ENCODE measurements at regions not wholly inside any gene's neighbourhood (a gene's known extent, or its start where the extent isn't known, plus 50 kb on each side); places are given as distances from the start of the nearest gene placed in this dataset.
A peak's percentile ranks its signal among the peaks of the same experiment; 100 is the strongest.
"Not testable (repeated sequence)": the region's sequence is repeated elsewhere in the genome, so short reads cannot be mapped to it uniquely, and the experiment has no call there.

- Mint-ChIP-seq H3K4me1 (ENCODE audit: low read depth in 2 of 2) (peaks cover 0 to 1% of the 10 kb centered on the region in 2 donors), H3K27ac (no peak overlapping the region), H3K27me3 (no peaks in the 10 kb centered on the region), H3K36me3 (ENCODE audit: insufficient read depth) (peaks cover 3% of the 10 kb centered on the region), H3K9me3 (no peaks in the 10 kb centered on the region), H3K4me3 (no peak overlapping the region)
- DNase-seq (no peak), ATAC-seq (replicated peaks) (no peak)
Measured at GRCh38 chr10:32144817-32145688, 88.8 kb upstream of the KIF5B start.

GRCh38 chr10:32143302-32143847 is 87.2 kb upstream of the KIF5B start:
- H3K9me3 Mint-ChIP-seq = no peaks in the 10 kb centered on the region
- H3K27me3 Mint-ChIP-seq = no peaks in the 10 kb centered on the region
- H3K4me1 Mint-ChIP-seq (ENCODE audit: low read depth in 2 of 2) = peaks cover 0 to 2% of the 10 kb centered on the region in 2 donors
- H3K36me3 Mint-ChIP-seq (ENCODE audit: insufficient read depth) = peaks cover 3% of the 10 kb centered on the region
- H3K4me3 Mint-ChIP-seq = no peak overlapping the region
- ATAC-seq (replicated peaks) = no peak
- DNase-seq = no peak
- no peak overlapping the region for H3K27ac Mint-ChIP-seq

- peaks cover 3% of the 10 kb centered on the region for H3K36me3 Mint-ChIP-seq (ENCODE audit: insufficient read depth)
- peaks cover 0 to 2% of the 10 kb centered on the region in 2 donors for H3K4me1 Mint-ChIP-seq (ENCODE audit: low read depth in 2 of 2)
- ATAC-seq (replicated peaks) (no peak), DNase-seq (no peak)
- H3K9me3 Mint-ChIP-seq = no peaks in the 10 kb centered on the region
- no peaks in the 10 kb centered on the region for H3K27me3 Mint-ChIP-seq
- no peak overlapping the region for H3K4me3 Mint-ChIP-seq
- no peak overlapping the region for H3K27ac Mint-ChIP-seq
Measured at GRCh38 chr10:32142646-32143045, 86.4 kb upstream of the KIF5B start.

- no peak for ATAC-seq (replicated peaks)
- no peak for DNase-seq
- Mint-ChIP-seq H3K36me3 (ENCODE audit: insufficient read depth) (peaks cover 3% of the 10 kb centered on the region), H3K9me3 (no peaks in the 10 kb centered on the region), H3K4me3 (no peak overlapping the region), H3K27ac (no peak overlapping the region), H3K27me3 (no peaks in the 10 kb centered on the region), H3K4me1 (ENCODE audit: low read depth in 2 of 2) (peaks cover 0 to 2% of the 10 kb centered on the region in 2 donors)
Measured at GRCh38 chr10:32141018-32141807, 85.0 kb upstream of the KIF5B start.

- H3K9me3 Mint-ChIP-seq = no peaks in the 10 kb centered on the region
- peaks cover under 1% of the 10 kb centered on the region for H3K36me3 Mint-ChIP-seq (ENCODE audit: insufficient read depth)
- no peak for DNase-seq
- no peaks in the 10 kb centered on the region for H3K27me3 Mint-ChIP-seq
- no peak overlapping the region for H3K27ac Mint-ChIP-seq
- ATAC-seq (replicated peaks) = no peak
- H3K4me3 Mint-ChIP-seq = no peak overlapping the region
- peaks cover 0 to 2% of the 10 kb centered on the region in 2 donors for H3K4me1 Mint-ChIP-seq (ENCODE audit: low read depth in 2 of 2)
Measured at GRCh38 chr10:32140403-32140802, 84.2 kb upstream of the KIF5B start.

GRCh38 chr10:32139223-32140073 is 83.2 kb upstream of the KIF5B start:
- Mint-ChIP-seq H3K27me3 (no peaks in the 10 kb centered on the region), H3K9me3 (no peaks in the 10 kb centered on the region), H3K36me3 (ENCODE audit: insufficient read depth) (no peaks in the 10 kb centered on the region), H3K4me1 (ENCODE audit: low read depth in 2 of 2) (peaks cover 0 to 2% of the 10 kb centered on the region in 2 donors), H3K27ac (no peak overlapping the region), H3K4me3 (no peak overlapping the region)
- DNase-seq = no peak
- no peak for ATAC-seq (replicated peaks)

GRCh38 chr10:32136927-32137326 is 80.7 kb upstream of the KIF5B start:
- H3K36me3 Mint-ChIP-seq (ENCODE audit: insufficient read depth); ATAC-seq (replicated peaks); DNase-seq; H3K27ac Mint-ChIP-seq; H3K9me3 Mint-ChIP-seq; H3K27me3 Mint-ChIP-seq; H3K4me1 Mint-ChIP-seq (ENCODE audit: low read depth in 2 of 2); H3K4me3 Mint-ChIP-seq: not testable (repeated sequence)

- DNase-seq; H3K36me3 Mint-ChIP-seq (ENCODE audit: insufficient read depth); H3K4me3 Mint-ChIP-seq; H3K27ac Mint-ChIP-seq; H3K4me1 Mint-ChIP-seq (ENCODE audit: low read depth in 2 of 2); H3K9me3 Mint-ChIP-seq; H3K27me3 Mint-ChIP-seq; ATAC-seq (replicated peaks): not testable (repeated sequence)
Measured at GRCh38 chr10:32135796-32136195, 79.6 kb upstream of the KIF5B start.

- no peak for DNase-seq
- Mint-ChIP-seq H3K27ac (no peak overlapping the region), H3K27me3 (no peaks in the 10 kb centered on the region), H3K4me3 (no peak overlapping the region), H3K4me1 (ENCODE audit: low read depth in 2 of 2) (peaks cover 0 to 2% of the 10 kb centered on the region in 2 donors), H3K9me3 (no peaks in the 10 kb centered on the region), H3K36me3 (ENCODE audit: insufficient read depth) (no peaks in the 10 kb centered on the region)
- ATAC-seq (replicated peaks) = no peak
Measured at GRCh38 chr10:32132357-32132946, 76.2 kb upstream of the KIF5B start.

GRCh38 chr10:32131388-32131787 is 75.2 kb upstream of the KIF5B start:
- H3K4me1 Mint-ChIP-seq (ENCODE audit: low read depth in 2 of 2) = peaks cover 0 to 2% of the 10 kb centered on the region in 2 donors
- no peak overlapping the region for H3K27ac Mint-ChIP-seq
- H3K4me3 Mint-ChIP-seq = no peak overlapping the region
- ATAC-seq (replicated peaks) (no peak), DNase-seq (no peak)
- no peaks in the 10 kb centered on the region for H3K9me3 Mint-ChIP-seq
- H3K36me3 Mint-ChIP-seq (ENCODE audit: insufficient read depth) = no peaks in the 10 kb centered on the region
- no peaks in the 10 kb centered on the region for H3K27me3 Mint-ChIP-seq

- Mint-ChIP-seq H3K9me3 (no peaks in the 10 kb centered on the region), H3K4me3 (no peak overlapping the region), H3K27me3 (no peaks in the 10 kb centered on the region), H3K4me1 (ENCODE audit: low read depth in 2 of 2) (peaks cover 0 to 2% of the 10 kb centered on the region in 2 donors), H3K36me3 (ENCODE audit: insufficient read depth) (no peaks in the 10 kb centered on the region), H3K27ac (no peak overlapping the region)
- no peak for ATAC-seq (replicated peaks)
- no peak for DNase-seq
Measured at GRCh38 chr10:32130788-32131187, 74.6 kb upstream of the KIF5B start.

GRCh38 chr10:32125023-32125422 is 68.8 kb upstream of the KIF5B start:
- ATAC-seq (replicated peaks) (no peak), DNase-seq (no peak)
- Mint-ChIP-seq H3K9me3 (no peaks in the 10 kb centered on the region), H3K27me3 (no peaks in the 10 kb centered on the region), H3K36me3 (ENCODE audit: insufficient read depth) (no peaks in the 10 kb centered on the region), H3K4me1 (ENCODE audit: low read depth in 2 of 2) (no peaks in the 10 kb centered on the region), H3K4me3 (no peak overlapping the region), H3K27ac (peak overlapping the region in 1 of 2 donors; percentile 67)

- H3K27ac Mint-ChIP-seq = no peak overlapping the region
- H3K4me3 Mint-ChIP-seq = no peak overlapping the region
- H3K36me3 Mint-ChIP-seq (ENCODE audit: insufficient read depth) = no peaks in the 10 kb centered on the region
- ATAC-seq (replicated peaks) (no peak), DNase-seq (no peak)
- H3K4me1 Mint-ChIP-seq (ENCODE audit: low read depth in 2 of 2) = no peaks in the 10 kb centered on the region
- H3K27me3 Mint-ChIP-seq = peaks cover 6 to 9% of the 10 kb centered on the region in 2 donors
- no peaks in the 10 kb centered on the region for H3K9me3 Mint-ChIP-seq
Measured at GRCh38 chr10:32123021-32123420, 66.8 kb upstream of the KIF5B start.
